ENCODE measurements at regions not wholly inside any gene's neighbourhood (a gene's known extent, or its start where the extent isn't known, plus 50 kb on each side); places are given as distances from the start of the nearest gene placed in this dataset.

GRCh38 chr9:87119328-87119881 lies 172.1 kb upstream of the GAS1 start:
- DNase-seq (ENCODE audit: extremely low read depth, low read depth) = peak; percentile 76
- no peak for TF ChIP-seq CTCF (IDR thresholded peaks at IDR 0.05; ENCODE audit: low read depth, low read length, missing control alignments)

GRCh38 chr9:87120610-87121009 lies 173.3 kb upstream of the GAS1 start:
- no peak for DNase-seq (ENCODE audit: extremely low read depth, low read depth)
- no peak for TF ChIP-seq CTCF (IDR thresholded peaks at IDR 0.05; ENCODE audit: low read depth, low read length, missing control alignments)
- no peak overlapping the region for H3K4me3 ChIP-seq (replicated peaks; ENCODE audit: low read depth, low read length)

More at GRCh38 chr9:87119328-87119881, 172.1 kb upstream of the GAS1 start:
- H3K4me3 ChIP-seq (replicated peaks; ENCODE audit: low read depth, low read length) = no peak overlapping the region

- TF ChIP-seq CTCF (IDR thresholded peaks at IDR 0.05; ENCODE audit: low read depth, low read length, missing control alignments) = no peak
- DNase-seq (ENCODE audit: extremely low read depth, low read depth) = peak; percentile 59
- H3K4me3 ChIP-seq (replicated peaks; ENCODE audit: low read depth, low read length) = no peak overlapping the region
These were observed 175.8 kb upstream of the GAS1 start for GRCh38 chr9:87122947-87123685.

DNA sequence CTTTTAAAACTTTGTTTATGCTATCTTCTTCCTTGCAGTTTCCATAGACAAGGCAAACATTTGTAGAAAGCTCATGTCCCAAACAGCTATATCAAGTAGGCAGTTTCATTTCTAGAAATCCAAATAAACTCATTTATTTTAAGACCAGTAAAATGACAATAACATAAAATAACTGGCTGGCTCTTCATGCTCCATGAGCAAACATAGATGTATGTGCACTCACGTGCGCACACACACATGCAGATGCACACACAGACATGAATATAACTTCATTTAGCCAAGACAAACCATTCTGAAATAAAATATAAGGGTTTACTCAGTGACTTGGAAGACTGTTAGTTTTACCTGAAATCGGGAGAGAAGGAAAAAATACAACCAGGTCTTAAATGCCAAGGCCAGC lies 176.5 kb upstream of the GAS1 start:
- H3K4me3 ChIP-seq (replicated peaks; ENCODE audit: low read depth, low read length) = no peak overlapping the region
- no peak for TF ChIP-seq CTCF (IDR thresholded peaks at IDR 0.05; ENCODE audit: low read depth, low read length, missing control alignments)
- DNase-seq (ENCODE audit: extremely low read depth, low read depth) = no peak

DNA sequence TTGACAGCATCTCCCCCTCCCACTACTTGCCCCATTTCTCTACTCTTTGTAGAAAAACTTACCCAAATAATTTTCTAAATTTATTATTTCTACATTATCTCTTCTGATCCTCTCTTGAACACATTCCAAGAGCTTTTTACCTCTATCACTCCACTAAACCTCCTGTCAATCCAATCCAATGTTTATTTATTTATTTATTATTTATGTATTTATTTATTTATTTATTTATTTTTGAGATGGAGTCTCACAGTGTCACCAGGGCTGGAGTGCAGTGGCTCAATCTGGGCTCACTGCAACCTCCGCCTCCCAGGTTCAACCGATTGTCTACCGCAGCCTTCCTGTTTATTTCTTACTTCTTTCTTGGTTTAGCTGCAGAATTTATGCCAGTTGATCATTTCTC lies 178.5 kb upstream of the GAS1 start:
- no peak overlapping the region for H3K4me3 ChIP-seq (replicated peaks; ENCODE audit: low read depth, low read length)
- no peak for DNase-seq (ENCODE audit: extremely low read depth, low read depth)
- no peak for TF ChIP-seq CTCF (IDR thresholded peaks at IDR 0.05; ENCODE audit: low read depth, low read length, missing control alignments)

GRCh38 chr9:87127543-87127942 lies 180.2 kb upstream of the GAS1 start:
- no peak for DNase-seq (ENCODE audit: extremely low read depth, low read depth)
- no peak for TF ChIP-seq CTCF (IDR thresholded peaks at IDR 0.05; ENCODE audit: low read depth, low read length, missing control alignments)

More at GRCh38 chr9:87127543-87127942, 180.2 kb upstream of the GAS1 start:
- no peak overlapping the region for H3K4me3 ChIP-seq (replicated peaks; ENCODE audit: low read depth, low read length)

Data from HFF-Myc (cell line).